Breast epithelium (tissue), 4 donors: ENCODE measurements at regions not wholly inside any gene's neighbourhood (a gene's known extent, or its start where the extent isn't known, plus 50 kb on each side); places are given as distances from the start of the nearest gene placed in this dataset.
A peak's percentile ranks its signal among the peaks of the same experiment; 100 is the strongest.

Experiments
- DNase-seq, 2 donors: peaks; one replicate each; pipeline ENCODE4 v3.0.0-alpha.2; 2019; ENCODE audit warnings: low spot score in 2 of 2
- H3K27ac ChIP-seq, 2 donors: fragments of 200-600 bp; sonication (generic) in 1 of 2; one replicate each; pipeline ENCODE4 v1.5.1; 2016 to 2019; ENCODE audit warnings: mild to moderate bottlenecking in 1 of 2
- H3K27me3 ChIP-seq, 2 donors: fragments of 200-600 bp; sonication (generic) in 1 of 2; one replicate each; pipeline versions ENCODE4 v1.5.1 to v1.6.0; 2017 to 2019; ENCODE audit warnings: control low read depth in 1 of 2, mild to moderate bottlenecking in 1 of 2
- H3K36me3 ChIP-seq: fragments of 200-600 bp; one replicate; pipeline ENCODE4 v1.5.1; 2019
- H3K4me1 ChIP-seq, 2 donors: fragments of 200-600 bp; sonication (generic); one replicate each; pipeline ENCODE4 v1.5.1; 2016 to 2019; ENCODE audit warnings: control low read depth in 1 of 2
- H3K4me3 ChIP-seq, 3 donors: fragments of 200-600 bp; sonication (generic); 1 replicate in 2 of 3; 2 replicates in 1 of 3; pipeline ENCODE4 v1.5.1; 2016 to 2019; ENCODE audit warnings: mild to moderate bottlenecking in 3 of 3, moderate library complexity in 2 of 3
- H3K9me3 ChIP-seq, 2 donors: fragments of 200-600 bp; sonication (generic) in 1 of 2; one replicate each; pipeline ENCODE4 v1.5.1; 2016 to 2019; ENCODE audit warnings: control low read depth in 1 of 2
- POLR2A ChIP-seq: fragments of 450-650 bp; IDR thresholded peaks from one replicate; pipeline ENCODE4 v1.6.1; 2016; ENCODE audit warnings: antibody characterized with exemption, mild to moderate bottlenecking, moderate library complexity
- POLR2AphosphoS5 ChIP-seq, 3 donors: sonication (generic); formaldehyde crosslinking; IDR thresholded peaks; one replicate each; pipeline ENCODE4 v1.6.1; 2017; ENCODE audit warnings: antibody characterized with exemption in 3 of 3
- intact Hi-C: fragments of 100-400 bp; cut with DNase I; formaldehyde crosslinking; loops from one replicate; pipeline ENCODE4 v1.15.1; 2023; ENCODE audit warnings: low total_unique reads
- TF ChIP-seq, protein P1 (sequence below), 3 donors: fragments of 450-650 bp; IDR thresholded peaks; one replicate each; pipeline ENCODE4 v1.5.1; 2016 to 2017; ENCODE audit warnings: antibody characterized with exemption in 3 of 3, mild to moderate bottlenecking in 3 of 3, moderate library complexity in 3 of 3

DNA sequence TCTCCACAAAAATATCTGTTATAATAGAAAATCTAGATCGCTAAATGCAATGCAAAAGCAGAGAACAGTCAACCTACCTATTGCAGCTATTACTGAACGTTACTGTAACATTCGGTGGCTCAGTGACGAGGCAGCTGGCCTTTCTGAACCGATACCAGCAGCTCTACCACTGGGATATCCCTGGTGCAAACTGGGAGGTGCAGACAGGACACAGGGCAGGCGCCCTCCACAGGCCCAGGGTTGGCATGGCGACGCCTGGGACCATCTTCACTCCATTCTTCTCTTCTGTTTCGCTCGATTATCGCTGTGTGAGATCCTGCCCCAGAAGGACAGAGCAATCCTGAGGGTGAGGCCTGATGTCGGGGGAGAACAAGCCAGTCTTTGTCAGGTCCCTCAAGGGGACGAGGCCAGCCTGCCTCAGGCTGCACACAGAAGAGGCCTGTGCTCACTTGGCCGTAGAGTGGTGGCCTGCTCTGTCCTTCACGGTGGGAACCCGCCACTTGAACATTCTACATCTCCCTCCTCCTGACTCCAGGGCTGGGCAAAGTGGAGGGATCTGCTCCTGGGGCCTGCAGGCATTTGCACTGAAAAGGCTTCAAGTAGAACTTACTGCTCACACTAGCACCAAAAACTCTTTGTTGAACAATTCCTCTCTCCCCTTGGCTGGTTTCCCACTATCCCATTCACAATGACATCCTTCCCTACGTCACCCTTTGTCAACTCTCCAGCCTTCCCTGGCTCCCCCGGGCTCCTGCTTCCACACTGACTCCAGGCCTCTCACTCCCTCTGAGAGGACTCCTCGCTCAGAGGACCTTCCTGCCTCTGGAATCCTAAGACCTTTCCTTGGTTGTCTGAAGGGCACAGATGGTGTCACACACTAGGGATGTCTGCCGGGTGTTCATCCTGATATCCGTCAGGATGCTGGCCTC, 49.7 kb downstream of the CYRIA start:
- no peaks in the 10 kb centered on the region for H3K27me3 ChIP-seq
- H3K4me1 ChIP-seq = peaks cover 4 to 8% of the 10 kb centered on the region in 2 donors
- H3K9me3 ChIP-seq = no peaks in the 10 kb centered on the region
- H3K4me3 ChIP-seq = no peak overlapping the region
- no peak for DNase-seq
- TF ChIP-seq POLR2AphosphoS5 (IDR thresholded peaks at IDR 0.05) (no peak), POLR2A (no peak)
- TF ChIP-seq, protein P1, sequence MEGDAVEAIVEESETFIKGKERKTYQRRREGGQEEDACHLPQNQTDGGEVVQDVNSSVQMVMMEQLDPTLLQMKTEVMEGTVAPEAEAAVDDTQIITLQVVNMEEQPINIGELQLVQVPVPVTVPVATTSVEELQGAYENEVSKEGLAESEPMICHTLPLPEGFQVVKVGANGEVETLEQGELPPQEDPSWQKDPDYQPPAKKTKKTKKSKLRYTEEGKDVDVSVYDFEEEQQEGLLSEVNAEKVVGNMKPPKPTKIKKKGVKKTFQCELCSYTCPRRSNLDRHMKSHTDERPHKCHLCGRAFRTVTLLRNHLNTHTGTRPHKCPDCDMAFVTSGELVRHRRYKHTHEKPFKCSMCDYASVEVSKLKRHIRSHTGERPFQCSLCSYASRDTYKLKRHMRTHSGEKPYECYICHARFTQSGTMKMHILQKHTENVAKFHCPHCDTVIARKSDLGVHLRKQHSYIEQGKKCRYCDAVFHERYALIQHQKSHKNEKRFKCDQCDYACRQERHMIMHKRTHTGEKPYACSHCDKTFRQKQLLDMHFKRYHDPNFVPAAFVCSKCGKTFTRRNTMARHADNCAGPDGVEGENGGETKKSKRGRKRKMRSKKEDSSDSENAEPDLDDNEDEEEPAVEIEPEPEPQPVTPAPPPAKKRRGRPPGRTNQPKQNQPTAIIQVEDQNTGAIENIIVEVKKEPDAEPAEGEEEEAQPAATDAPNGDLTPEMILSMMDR (IDR thresholded peaks at IDR 0.05) = no peak
- H3K27ac ChIP-seq = peak overlapping the region in 1 of 2 donors; percentile 79
- H3K36me3 ChIP-seq = no peaks in the 10 kb centered on the region
- intact Hi-C loops = no loop called here

- peaks cover 4 to 8% of the 10 kb centered on the region in 2 donors for H3K4me1 ChIP-seq
- no peak overlapping the region for H3K27ac ChIP-seq
- no peaks in the 10 kb centered on the region for H3K9me3 ChIP-seq
- intact Hi-C loops = no loop called here
- no peaks in the 10 kb centered on the region for H3K36me3 ChIP-seq
- H3K27me3 ChIP-seq = no peaks in the 10 kb centered on the region
- no peak for DNase-seq
- TF ChIP-seq POLR2A (no peak), POLR2AphosphoS5 (IDR thresholded peaks at IDR 0.05) (no peak)
- TF ChIP-seq, protein P1 (IDR thresholded peaks at IDR 0.05) = no peak
- H3K4me3 ChIP-seq = no peak overlapping the region
These were observed 50.4 kb downstream of the CYRIA start for GRCh38 chr2:16615246-16615645.

GRCh38 chr2:16614314-16614860, 51.2 kb downstream of the CYRIA start:
- H3K27ac ChIP-seq = peak overlapping the region; percentile 36 to 67
- peaks cover 4 to 8% of the 10 kb centered on the region in 2 donors for H3K4me1 ChIP-seq
- H3K27me3 ChIP-seq = no peaks in the 10 kb centered on the region
- no peaks in the 10 kb centered on the region for H3K9me3 ChIP-seq
- no peak for DNase-seq
- TF ChIP-seq, protein P1 (IDR thresholded peaks at IDR 0.05) = no peak
- TF ChIP-seq POLR2A (no peak), POLR2AphosphoS5 (IDR thresholded peaks at IDR 0.05) (no peak)
- intact Hi-C loops = no loop called here
- H3K36me3 ChIP-seq = no peaks in the 10 kb centered on the region
- H3K4me3 ChIP-seq = no peak overlapping the region

GRCh38 chr2:16613539-16614011, 52.1 kb downstream of the CYRIA start:
- no peaks in the 10 kb centered on the region for H3K9me3 ChIP-seq
- H3K27me3 ChIP-seq = no peaks in the 10 kb centered on the region
- no peaks in the 10 kb centered on the region for H3K36me3 ChIP-seq
- no peak overlapping the region for H3K4me3 ChIP-seq
- peaks cover 4 to 8% of the 10 kb centered on the region in 2 donors for H3K4me1 ChIP-seq
- TF ChIP-seq POLR2AphosphoS5 (IDR thresholded peaks at IDR 0.05) = no peak
- TF ChIP-seq, protein P1 (IDR thresholded peaks at IDR 0.05) = peak in 2 of 3 donors; percentile 55
- no peak overlapping the region for H3K27ac ChIP-seq
- DNase-seq = no peak
- intact Hi-C loops = no loop called here

GRCh38 chr2:16612490-16612889, 53.1 kb downstream of the CYRIA start:
- intact Hi-C loops = no loop called here
- Histone ChIP-seq H3K27me3 (no peaks in the 10 kb centered on the region), H3K36me3 (no peaks in the 10 kb centered on the region), H3K27ac (no peak overlapping the region), H3K4me1 (peaks cover 4 to 8% of the 10 kb centered on the region in 2 donors), H3K4me3 (no peak overlapping the region), H3K9me3 (no peaks in the 10 kb centered on the region)
- DNase-seq = no peak
- no peak for TF ChIP-seq POLR2A
- TF ChIP-seq, protein P1 (IDR thresholded peaks at IDR 0.05) = no peak
